NCI-H2107 treated with DMSO at 0.1 percent for 48 hours (cell line): ENCODE measurements at regions not wholly inside any gene's neighbourhood (a gene's known extent, or its start where the extent isn't known, plus 50 kb on each side); places are given as distances from the start of the nearest gene placed in this dataset.

Experiments used
- DNase-seq: peaks from one replicate; lab custom pipeline; 2025; ENCODE audit not compliant: unreplicated experiment; lab: John Stamatoyannopoulos, UW

DNA sequence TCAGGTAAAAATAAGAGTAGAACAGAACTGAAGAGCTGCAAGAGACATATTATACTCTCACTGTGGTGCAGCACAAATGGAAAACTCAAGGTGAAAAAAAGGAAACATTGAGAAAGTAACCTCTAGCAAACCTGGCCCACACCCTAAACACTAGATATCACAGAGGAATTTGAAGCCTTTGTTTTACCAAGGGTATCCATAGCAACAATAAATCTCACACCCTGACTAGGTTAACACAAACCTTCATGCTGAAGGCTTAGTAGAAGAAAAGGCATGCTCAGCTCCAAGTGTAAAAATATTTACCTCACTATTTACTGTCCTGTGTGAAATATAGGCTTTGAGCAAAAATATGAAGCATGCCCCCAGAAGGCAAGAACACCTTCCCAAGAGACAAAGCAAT, 61.9 kb upstream of the TAB3 start:
- DNase-seq: no peak

DNA sequence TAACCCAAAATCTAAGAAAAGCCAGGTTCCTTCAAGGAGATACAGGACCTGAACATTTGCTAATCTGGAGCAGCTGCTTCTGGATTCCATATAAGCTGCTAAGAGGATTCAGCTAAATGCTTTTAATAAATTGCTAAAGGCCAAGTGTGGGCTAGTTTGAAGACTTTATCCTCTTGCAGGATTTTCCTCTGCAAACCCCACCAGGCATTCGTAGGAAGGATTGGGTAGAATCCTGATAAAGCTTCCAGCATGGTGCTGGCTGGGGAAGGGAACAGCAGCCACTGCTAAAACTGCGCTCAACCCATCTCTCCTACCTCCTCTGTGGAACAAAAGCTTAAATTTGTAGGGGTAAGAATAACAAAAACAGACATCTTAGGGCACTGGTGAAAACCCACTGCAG, 61.3 kb upstream of the TAB3 start:
- DNase-seq: no peak

DNA sequence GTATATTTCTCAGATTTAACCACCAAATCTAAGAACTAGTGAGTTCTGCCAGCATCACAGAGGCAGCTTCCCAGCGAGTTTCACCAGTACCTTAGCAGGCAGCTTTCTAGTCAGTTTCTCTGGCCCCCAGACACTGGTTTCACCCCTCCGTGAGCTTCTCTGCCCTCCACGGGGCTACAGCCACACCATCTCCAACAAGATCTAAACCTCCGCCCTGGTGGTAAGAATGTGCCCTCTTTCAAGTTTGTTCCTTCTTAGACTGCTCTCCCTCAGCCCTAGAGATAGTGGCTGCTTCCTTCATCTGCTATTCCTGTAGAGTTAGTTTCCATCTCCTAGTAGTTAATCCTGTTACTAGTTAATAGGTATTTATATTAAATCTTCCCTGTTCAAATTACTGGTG, 60.5 kb upstream of the TAB3 start:
- DNase-seq: no peak

DNA sequence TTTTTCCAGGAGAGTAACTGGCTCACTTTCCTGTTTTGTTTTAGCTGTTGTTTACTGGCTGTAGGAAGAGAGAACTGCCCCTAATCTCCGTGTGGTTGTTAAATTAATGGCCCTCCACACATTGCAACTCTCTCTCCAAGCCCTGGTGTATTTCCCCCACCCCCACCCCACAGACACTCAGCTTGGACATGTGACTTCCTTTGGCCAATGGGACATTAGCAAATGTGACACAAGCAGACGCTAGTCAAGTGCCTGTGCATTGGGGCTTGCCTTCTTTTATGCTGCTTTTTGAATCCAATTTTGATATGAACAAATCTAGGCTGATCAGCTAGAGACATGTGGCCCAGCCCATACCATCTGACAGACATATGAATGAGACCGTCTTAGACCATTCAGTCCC, 59.6 kb upstream of the TAB3 start:
- no peak for DNase-seq

DNA sequence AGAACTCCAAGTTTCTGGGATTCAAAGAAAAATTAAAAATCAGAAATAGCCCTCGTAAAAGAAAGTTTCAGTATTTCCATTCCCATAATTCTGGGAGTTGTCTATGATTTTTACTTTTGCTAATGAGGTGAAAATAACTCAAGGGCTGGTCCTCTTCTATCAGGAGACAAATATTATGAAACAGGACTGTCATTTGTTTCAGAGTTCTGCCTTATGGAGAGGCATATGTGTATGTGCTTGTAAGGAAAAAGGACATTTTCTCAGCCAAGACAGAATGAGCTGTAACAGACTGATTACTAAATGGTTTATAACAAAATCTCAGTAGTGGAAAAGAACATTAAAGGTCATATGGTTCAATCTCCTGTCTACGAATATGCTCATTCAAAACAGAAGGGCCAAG, 59.0 kb upstream of the TAB3 start:
- no peak for DNase-seq

DNA sequence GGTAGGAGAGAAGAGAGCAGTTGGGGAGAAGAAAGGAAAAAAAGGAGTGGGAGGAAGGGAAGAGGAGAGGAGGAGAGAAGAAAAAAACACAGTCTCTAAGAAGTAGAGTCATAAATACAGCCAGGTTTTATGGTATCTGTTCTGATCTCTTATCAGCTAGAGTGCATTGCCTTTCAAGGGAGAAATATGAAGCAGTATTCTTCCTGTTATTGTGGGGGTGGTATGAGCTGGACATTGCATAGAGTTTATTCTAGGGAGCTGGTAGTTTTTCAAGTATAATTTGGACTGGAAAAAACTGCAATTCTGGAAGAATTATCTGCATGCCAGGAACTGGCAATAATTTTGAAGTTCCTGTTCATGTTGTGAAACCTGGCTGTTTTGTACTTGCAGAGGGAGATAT, 54.9 kb upstream of the TAB3 start:
- DNase-seq: no peak

DNA sequence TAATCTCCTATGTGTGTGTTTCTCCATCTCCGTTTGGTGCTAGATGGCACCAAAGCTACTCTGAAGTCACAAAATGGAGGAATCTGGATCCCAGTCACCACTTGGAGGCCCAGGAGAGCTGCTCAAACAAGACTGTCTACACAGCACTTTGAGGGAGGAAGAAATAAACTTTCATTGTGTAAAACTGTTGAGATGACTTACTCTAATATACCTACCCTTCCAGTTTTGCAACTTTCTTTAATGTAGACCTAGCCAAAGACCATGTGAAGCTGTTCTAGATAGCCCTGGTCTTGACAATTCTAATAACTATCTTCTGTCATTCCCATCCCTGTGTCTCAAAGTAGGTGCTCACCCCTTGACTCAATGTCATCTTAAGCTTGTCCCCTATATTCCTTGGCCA, 52.8 kb upstream of the TAB3 start:
- DNase-seq: no peak

DNA sequence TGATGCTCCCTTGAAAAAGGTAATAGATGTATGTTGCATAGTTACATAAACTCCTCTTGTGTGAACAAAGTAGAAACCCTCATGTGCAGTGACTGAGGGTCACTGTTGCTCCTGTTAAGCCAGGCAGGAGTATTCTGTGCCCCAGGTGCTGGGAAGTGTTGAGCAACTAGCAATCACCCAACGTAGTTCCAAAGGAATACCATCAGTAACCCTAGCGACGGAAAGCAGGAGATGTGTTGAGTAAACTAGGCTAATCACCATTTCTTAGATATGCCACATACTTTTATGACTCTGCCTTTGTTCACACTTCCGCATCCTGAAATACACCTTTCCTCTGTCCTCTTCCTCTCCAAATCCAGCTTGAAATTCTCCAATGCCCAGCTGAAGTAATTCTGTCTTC, 50.9 kb upstream of the TAB3 start:
- no peak for DNase-seq
